ENCODE measurements at regions not wholly inside any gene's neighbourhood (a gene's known extent, or its start where the extent isn't known, plus 50 kb on each side); places are given as distances from the start of the nearest gene placed in this dataset.

GRCh38 chr22:22431271-22432220, 77.0 kb downstream of the ZNF280B start:
- peaks cover 61% of the 10 kb centered on the region for H3K4me1 Mint-ChIP-seq
- H3K9ac ChIP-seq (ENCODE audit: low read length): no peak overlapping the region
- DNase-seq (peak; percentile 88), ATAC-seq (ENCODE audit: low read depth) (peak; percentile 92)
- H3K4me3 Mint-ChIP-seq: no peak overlapping the region
- H3K36me3 ChIP-seq (replicated peaks in 1 of 2; ENCODE audit: control extremely low read depth in 1 of 2, control insufficient read depth in 1 of 2, extremely low read depth in 1 of 2, insufficient read depth in 2 of 2, low read length in 1 of 2): no peaks in the 10 kb centered on the region
- no peaks in the 10 kb centered on the region for H3K27me3 ChIP-seq (replicated peaks in 1 of 4; ENCODE audit: control extremely low read depth in 1 of 4, control insufficient read depth in 3 of 4, insufficient read depth in 4 of 4, low read length in 3 of 4)
- H3K27ac Mint-ChIP-seq: peak overlapping the region; percentile 90
- ChIA-PET POLR2A (interaction anchor here (1.0 kb wide), 1 partner anchor 9 kb away, joined by 6 read pairs; no protein-coding TSS in a partner anchor), CTCF (interaction anchor here (0.6 to 8.6 kb wide), 44 partner anchors 10 to 526 kb away, joined by 3 to 66 read pairs (median 4); partner anchors contain the start of genes ZNF280A and ZNF280B)
- peak overlapping the region; percentile 47 for H2AFZ ChIP-seq (ENCODE audit: insufficient read depth, low read depth, low read length, poor library complexity, severe bottlenecking)
- H3K27ac ChIP-seq (ENCODE audit: low read length in 2 of 2): peak overlapping the region; percentile 54
- WGBS (ENCODE audit: insufficient coverage): 22% methylated on average over 5 of the region's 7 CpGs
- TF ChIP-seq EZH2 (IDR thresholded peaks at IDR 0.05; ENCODE audit: borderline replicate concordance, insufficient read depth, low read depth, low read length, poor library complexity, severe bottlenecking): no peak
- TF ChIP-seq, protein P1, sequence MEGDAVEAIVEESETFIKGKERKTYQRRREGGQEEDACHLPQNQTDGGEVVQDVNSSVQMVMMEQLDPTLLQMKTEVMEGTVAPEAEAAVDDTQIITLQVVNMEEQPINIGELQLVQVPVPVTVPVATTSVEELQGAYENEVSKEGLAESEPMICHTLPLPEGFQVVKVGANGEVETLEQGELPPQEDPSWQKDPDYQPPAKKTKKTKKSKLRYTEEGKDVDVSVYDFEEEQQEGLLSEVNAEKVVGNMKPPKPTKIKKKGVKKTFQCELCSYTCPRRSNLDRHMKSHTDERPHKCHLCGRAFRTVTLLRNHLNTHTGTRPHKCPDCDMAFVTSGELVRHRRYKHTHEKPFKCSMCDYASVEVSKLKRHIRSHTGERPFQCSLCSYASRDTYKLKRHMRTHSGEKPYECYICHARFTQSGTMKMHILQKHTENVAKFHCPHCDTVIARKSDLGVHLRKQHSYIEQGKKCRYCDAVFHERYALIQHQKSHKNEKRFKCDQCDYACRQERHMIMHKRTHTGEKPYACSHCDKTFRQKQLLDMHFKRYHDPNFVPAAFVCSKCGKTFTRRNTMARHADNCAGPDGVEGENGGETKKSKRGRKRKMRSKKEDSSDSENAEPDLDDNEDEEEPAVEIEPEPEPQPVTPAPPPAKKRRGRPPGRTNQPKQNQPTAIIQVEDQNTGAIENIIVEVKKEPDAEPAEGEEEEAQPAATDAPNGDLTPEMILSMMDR (IDR thresholded peaks at IDR 0.05): peak; percentile 76
- peak overlapping the region; percentile 58 for H3K4me2 ChIP-seq (replicated peaks; ENCODE audit: low read depth, low read length, poor library complexity, severe bottlenecking)
- peaks cover 11% of the 10 kb centered on the region for H3K9me3 Mint-ChIP-seq (ENCODE audit: insufficient read depth)
- peaks cover 43 to 56% of the 10 kb centered on the region in 2 donors for H3K4me1 ChIP-seq (ENCODE audit: control insufficient read depth in 2 of 2, insufficient read depth in 2 of 2, low read length in 2 of 2)
- intact Hi-C loops (cut with micrococcal nuclease): loop anchor here (1.0 to 2.0 kb wide), 6 partner anchors 9 to 155 kb away; no protein-coding TSS in a partner anchor
- H3K9me3 ChIP-seq (ENCODE audit: control extremely low read depth in 1 of 3, control insufficient read depth in 2 of 3, insufficient read depth in 1 of 3, low read length in 2 of 3): peaks cover 3 to 13% (median 10%) of the 10 kb centered on the region in 3 donors
- H3K27me3 Mint-ChIP-seq: no peaks in the 10 kb centered on the region
- no peaks in the 10 kb centered on the region for H3K79me2 ChIP-seq (ENCODE audit: control insufficient read depth, insufficient read depth, low read length)
- H3K4me3 ChIP-seq (ENCODE audit: control extremely low read depth in 1 of 5, extremely low read depth in 1 of 5, insufficient read depth in 1 of 5, low read depth in 2 of 5, low read length in 4 of 5): no peak overlapping the region
- no peaks in the 10 kb centered on the region for H4K20me1 ChIP-seq (ENCODE audit: control insufficient read depth, insufficient read depth, low read length, poor library complexity, severe bottlenecking)

- Mint-ChIP-seq H3K9me3 (ENCODE audit: insufficient read depth) (peaks cover 11% of the 10 kb centered on the region), H3K27me3 (no peaks in the 10 kb centered on the region), H3K4me1 (peaks cover 51% of the 10 kb centered on the region), H3K27ac (peak overlapping the region; percentile 90), H3K4me3 (no peak overlapping the region)
- Histone ChIP-seq H3K4me3 (ENCODE audit: control extremely low read depth in 1 of 5, extremely low read depth in 1 of 5, insufficient read depth in 1 of 5, low read depth in 2 of 5, low read length in 4 of 5) (no peak overlapping the region), H4K20me1 (ENCODE audit: control insufficient read depth, insufficient read depth, low read length, poor library complexity, severe bottlenecking) (no peaks in the 10 kb centered on the region), H2AFZ (ENCODE audit: insufficient read depth, low read depth, low read length, poor library complexity, severe bottlenecking) (no peak overlapping the region), H3K36me3 (replicated peaks in 1 of 2; ENCODE audit: control extremely low read depth in 1 of 2, control insufficient read depth in 1 of 2, extremely low read depth in 1 of 2, insufficient read depth in 2 of 2, low read length in 1 of 2) (no peaks in the 10 kb centered on the region), H3K9me3 (ENCODE audit: control extremely low read depth in 1 of 3, control insufficient read depth in 2 of 3, insufficient read depth in 1 of 3, low read length in 2 of 3) (peaks cover 3 to 13% (median 10%) of the 10 kb centered on the region in 3 donors), H3K4me2 (replicated peaks; ENCODE audit: low read depth, low read length, poor library complexity, severe bottlenecking) (no peak overlapping the region), H3K79me2 (ENCODE audit: control insufficient read depth, insufficient read depth, low read length) (no peaks in the 10 kb centered on the region), H3K9ac (ENCODE audit: low read length) (no peak overlapping the region), H3K27me3 (replicated peaks in 1 of 4; ENCODE audit: control extremely low read depth in 1 of 4, control insufficient read depth in 3 of 4, insufficient read depth in 4 of 4, low read length in 3 of 4) (no peaks in the 10 kb centered on the region), H3K4me1 (ENCODE audit: control insufficient read depth in 2 of 2, insufficient read depth in 2 of 2, low read length in 2 of 2) (peaks cover 34 to 47% of the 10 kb centered on the region in 2 donors), H3K27ac (ENCODE audit: low read length in 2 of 2) (peak overlapping the region in 1 of 2 donors; percentile 52)
- ChIA-PET POLR2A (no interaction called here), CTCF (interaction anchor here (0.9 to 8.6 kb wide), 16 partner anchors 11 to 525 kb away, joined by 3 to 66 read pairs (median 8); partner anchors contain the start of gene ZNF280B)
- WGBS (ENCODE audit: insufficient coverage): 63% methylated on average over 1 of the region's 1 CpG
- no peak for ATAC-seq (ENCODE audit: low read depth)
- TF ChIP-seq, protein P1 (IDR thresholded peaks at IDR 0.05): no peak
- TF ChIP-seq EZH2 (IDR thresholded peaks at IDR 0.05; ENCODE audit: borderline replicate concordance, insufficient read depth, low read depth, low read length, poor library complexity, severe bottlenecking): no peak
- DNase-seq: no peak
- intact Hi-C loops (cut with micrococcal nuclease): no loop called here
These were observed 76.1 kb downstream of the ZNF280B start for GRCh38 chr22:22432479-22432878.
